BLaER1 (cell line): ENCODE measurements at regions not wholly inside any gene's neighbourhood (a gene's known extent, or its start where the extent isn't known, plus 50 kb on each side); places are given as distances from the start of the nearest gene placed in this dataset.

ENCODE experiments used
- H3K27ac ChIP-seq: shearing (Covaris generic); formaldehyde crosslinking; 2 replicates; pipeline ENCODE4 v1.8.1; 2022
- H3K27me3 ChIP-seq: shearing (Covaris generic); formaldehyde crosslinking; 2 replicates; pipeline ENCODE4 v1.8.1; 2022
- H3K36me3 ChIP-seq: shearing (Covaris generic); formaldehyde crosslinking; 2 replicates; pipeline ENCODE4 v1.8.1; 2022
- H3K4me1 ChIP-seq: shearing (Covaris generic); formaldehyde crosslinking; 2 replicates; pipeline ENCODE4 v1.8.1; 2022
- H3K4me2 ChIP-seq: shearing (Covaris generic); formaldehyde crosslinking; 2 replicates; pipeline ENCODE4 v1.8.1; 2022
- H3K4me3 ChIP-seq: shearing (Covaris generic); formaldehyde crosslinking; 2 replicates; pipeline ENCODE4 v1.8.1; 2022
- H3K9ac ChIP-seq: shearing (Covaris generic); formaldehyde crosslinking; 2 replicates; pipeline ENCODE4 v1.8.1; 2022
- H3K9me3 ChIP-seq: shearing (Covaris generic); formaldehyde crosslinking; 2 replicates; pipeline ENCODE4 v1.8.1; 2022
- H4K20me1 ChIP-seq: shearing (Covaris generic); formaldehyde crosslinking; 2 replicates; pipeline ENCODE4 v1.8.1; 2022
- Cebpa-rat ChIP-seq: shearing (Covaris generic); IDR thresholded peaks from 2 replicates; pipeline ENCODE4 v1.8.1; 2022

DNA sequence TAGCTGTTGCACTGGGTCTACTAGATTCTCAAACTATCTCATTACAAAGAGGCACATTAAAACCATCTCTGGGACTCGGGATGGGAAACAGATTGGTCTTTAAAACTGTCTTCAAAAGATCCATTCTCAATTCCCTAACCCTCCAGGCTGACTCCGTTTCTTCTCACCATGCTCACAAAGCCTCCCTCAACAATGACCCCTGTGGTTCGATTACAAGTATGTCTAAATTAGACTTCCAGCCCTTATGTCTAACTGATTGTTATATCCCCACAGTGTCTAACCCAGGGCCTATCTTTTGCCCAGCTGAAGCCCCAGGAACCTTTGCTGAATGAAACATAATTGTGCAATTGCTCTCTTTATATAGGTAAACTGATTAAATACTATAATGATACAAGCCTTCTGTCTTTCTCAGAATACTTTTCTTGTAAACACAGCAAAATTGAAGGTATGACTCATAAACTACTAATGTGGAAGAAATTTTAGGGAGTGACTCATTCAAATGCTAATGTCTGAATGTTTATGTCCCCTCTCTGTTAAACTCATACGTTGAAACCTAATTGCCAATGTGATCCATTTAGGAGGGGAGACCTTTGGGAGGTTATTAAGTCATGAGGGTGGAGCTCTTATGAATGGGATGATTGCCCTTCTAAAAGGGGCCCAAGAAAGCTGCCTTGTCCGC lies 65.6 kb upstream of the DAB1 start:
- no peak overlapping the region for H3K27ac ChIP-seq
- no peaks in the 10 kb centered on the region for H3K27me3 ChIP-seq
- no peak overlapping the region for H3K4me2 ChIP-seq
- H3K9ac ChIP-seq = no peak overlapping the region
- no peaks in the 10 kb centered on the region for H3K36me3 ChIP-seq
- H3K4me3 ChIP-seq = no peak overlapping the region
- no peak for TF ChIP-seq Cebpa-rat
- H3K4me1 ChIP-seq = no peaks in the 10 kb centered on the region
- no peaks in the 10 kb centered on the region for H4K20me1 ChIP-seq
- no peaks in the 10 kb centered on the region; the same call in 1 of the 2 replicates for H3K9me3 ChIP-seq

DNA sequence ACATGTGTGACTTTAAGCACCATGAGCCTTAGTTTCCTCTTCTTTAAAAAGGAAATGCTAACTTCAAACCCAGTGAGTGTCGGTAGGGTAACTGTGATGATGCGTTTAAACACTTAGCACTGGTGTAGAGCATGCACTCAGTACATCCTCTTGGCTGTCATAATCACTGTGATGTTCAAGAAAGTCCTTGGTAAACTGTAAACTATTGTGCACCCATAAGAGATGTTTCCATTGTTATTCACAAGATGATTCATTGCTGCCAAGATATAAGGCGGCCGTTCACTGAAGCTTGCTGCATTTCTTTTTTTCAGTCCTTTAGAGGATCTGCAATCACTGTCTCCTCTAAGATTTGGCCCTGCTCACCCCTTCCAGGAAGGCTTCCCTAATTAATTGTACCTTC lies 61.8 kb upstream of the DAB1 start:
- Histone ChIP-seq H3K9me3 (no peaks in the 10 kb centered on the region), H3K36me3 (no peaks in the 10 kb centered on the region), H3K27me3 (no peaks in the 10 kb centered on the region), H3K4me2 (no peak overlapping the region), H3K27ac (no peak overlapping the region), H3K4me1 (no peaks in the 10 kb centered on the region), H3K4me3 (no peak overlapping the region), H4K20me1 (no peaks in the 10 kb centered on the region), H3K9ac (no peak overlapping the region)
- TF ChIP-seq Cebpa-rat = no peak

DNA sequence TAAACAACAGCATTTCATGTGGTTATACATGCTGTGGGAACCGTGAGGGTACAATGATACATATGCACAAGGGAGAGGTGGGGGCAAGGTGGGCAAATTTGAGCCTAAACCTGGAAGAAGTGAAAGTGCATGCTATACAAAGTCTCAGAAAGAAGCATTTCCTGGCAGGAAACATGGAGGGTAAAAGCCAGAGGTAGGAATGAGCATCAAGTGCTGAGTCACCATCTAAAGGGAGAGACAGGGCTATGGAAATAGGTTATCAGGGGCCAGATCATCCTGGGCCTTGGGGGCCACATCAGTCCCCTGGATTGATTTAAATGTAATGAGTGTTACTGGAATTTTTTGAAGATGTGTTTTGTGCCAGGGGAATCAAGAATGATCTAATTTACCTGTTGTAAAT lies 60.1 kb upstream of the DAB1 start:
- Histone ChIP-seq H3K9me3 (no peaks in the 10 kb centered on the region), H3K9ac (no peak overlapping the region), H3K36me3 (no peaks in the 10 kb centered on the region), H3K27me3 (no peaks in the 10 kb centered on the region), H3K4me2 (no peak overlapping the region), H3K4me3 (no peak overlapping the region), H3K27ac (no peak overlapping the region), H3K4me1 (no peaks in the 10 kb centered on the region), H4K20me1 (no peaks in the 10 kb centered on the region)
- no peak for TF ChIP-seq Cebpa-rat

DNA sequence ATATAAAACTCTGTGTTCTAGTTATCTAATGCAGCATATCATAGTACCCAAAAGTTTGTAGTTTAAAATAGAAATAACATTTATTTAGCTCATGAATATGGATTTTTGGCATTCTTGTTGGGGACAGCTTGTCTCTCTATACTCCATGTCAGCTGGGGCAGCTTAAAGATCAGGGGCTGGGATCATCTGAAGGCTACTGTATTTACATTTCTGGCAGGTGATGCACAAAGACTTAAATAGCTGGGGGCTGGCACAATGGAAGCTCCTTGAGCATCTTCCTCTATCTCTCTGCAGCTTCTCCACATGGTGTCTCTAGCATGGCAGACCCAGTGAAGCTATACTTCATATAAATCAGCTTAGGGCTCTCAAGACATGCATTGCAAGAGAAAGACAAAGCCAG lies 55.6 kb upstream of the DAB1 start:
- Histone ChIP-seq H3K9ac (no peak overlapping the region), H3K27me3 (no peaks in the 10 kb centered on the region), H3K4me1 (no peaks in the 10 kb centered on the region), H3K27ac (no peak overlapping the region), H4K20me1 (no peaks in the 10 kb centered on the region), H3K4me3 (no peak overlapping the region), H3K4me2 (no peak overlapping the region), H3K36me3 (no peaks in the 10 kb centered on the region), H3K9me3 (no peaks in the 10 kb centered on the region)
- TF ChIP-seq Cebpa-rat = no peak

DNA sequence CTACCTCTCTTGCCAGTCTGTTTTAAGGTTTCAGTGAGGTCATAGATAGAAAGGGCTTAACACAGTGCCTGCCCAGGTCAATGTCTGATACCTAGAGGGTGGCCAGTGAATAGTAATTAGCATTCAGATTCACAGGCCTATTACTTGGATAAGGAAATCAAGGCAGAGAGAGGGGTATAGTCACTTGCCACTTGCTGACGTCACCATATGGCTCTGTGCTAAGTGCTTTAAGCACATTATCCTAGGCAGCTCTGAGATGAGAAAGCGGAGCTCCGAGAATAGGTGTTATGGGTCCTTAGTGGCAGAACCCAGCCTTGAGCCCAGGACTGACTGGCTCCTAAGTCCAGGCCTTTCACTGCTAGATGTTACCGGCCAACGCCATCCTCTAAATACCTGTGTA lies 51.5 kb upstream of the DAB1 start:
- Histone ChIP-seq H3K9me3 (no peaks in the 10 kb centered on the region), H3K4me3 (no peak overlapping the region)
- TF ChIP-seq Cebpa-rat = no peak

DNA sequence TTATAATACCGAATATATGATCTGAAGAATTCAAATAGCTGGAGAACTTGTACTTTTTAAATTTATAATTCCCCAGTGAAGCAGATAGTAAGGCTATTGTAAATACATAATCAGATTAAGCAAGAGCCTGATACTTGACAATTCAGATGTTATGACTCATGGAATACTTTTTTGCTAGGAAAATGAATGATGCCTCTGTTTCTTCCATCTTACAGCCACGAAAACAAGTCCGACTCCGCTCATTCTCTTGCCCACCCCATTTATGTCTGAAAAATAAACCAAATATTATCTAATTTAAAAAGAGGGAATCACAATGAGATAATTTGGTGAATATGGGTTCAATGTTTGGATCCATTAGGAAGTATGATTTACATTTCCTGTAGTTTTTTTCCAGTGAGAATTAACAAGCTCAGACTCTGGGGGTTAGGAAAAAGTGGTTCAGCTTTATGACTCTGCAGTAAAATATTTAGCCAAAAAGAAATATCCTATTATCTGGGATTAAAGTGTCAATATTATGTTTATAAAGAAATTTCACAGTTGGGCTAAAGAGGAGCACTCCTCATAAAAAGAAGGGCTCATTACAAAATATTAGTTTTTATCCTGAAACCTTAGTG lies 50.4 kb upstream of the DAB1 start:
- Histone ChIP-seq H3K9me3 (no peaks in the 10 kb centered on the region), H3K4me2 (no peak overlapping the region), H3K27me3 (no peaks in the 10 kb centered on the region), H3K4me3 (no peak overlapping the region), H4K20me1 (no peaks in the 10 kb centered on the region), H3K27ac (no peak overlapping the region), H3K9ac (no peak overlapping the region), H3K36me3 (no peaks in the 10 kb centered on the region), H3K4me1 (no peaks in the 10 kb centered on the region)
- TF ChIP-seq Cebpa-rat = no peak

More for the DNA sequence above, 51.5 kb upstream of the DAB1 start:
- no peak overlapping the region for H3K9ac ChIP-seq
- no peak overlapping the region for H3K4me2 ChIP-seq
- H3K4me1 ChIP-seq = no peaks in the 10 kb centered on the region
- H4K20me1 ChIP-seq = no peaks in the 10 kb centered on the region
- no peak overlapping the region for H3K27ac ChIP-seq
- no peaks in the 10 kb centered on the region for H3K36me3 ChIP-seq
- H3K27me3 ChIP-seq = no peaks in the 10 kb centered on the region
